HK-2 (cell line): ENCODE measurements at regions not wholly inside any gene's neighbourhood (a gene's known extent, or its start where the extent isn't known, plus 50 kb on each side); places are given as distances from the start of the nearest gene placed in this dataset.
"Not testable (repeated sequence)": the region's sequence is repeated elsewhere in the genome, so short reads cannot be mapped to it uniquely, and the experiment has no call there.

Experiments
- DNase-seq: peaks from one replicate; pipeline ENCODE4 v3.0.0-alpha.2; 2018; ENCODE audit not compliant: unreplicated experiment

GRCh38 chr2:203585516-203585915 is 50.4 kb upstream of the RAPH1 start:
- no peak for DNase-seq

- no peak for DNase-seq
Measured at GRCh38 chr2:203586206-203586605, 51.1 kb upstream of the RAPH1 start.

GRCh38 chr2:203586696-203587095 is 51.6 kb upstream of the RAPH1 start:
- no peak for DNase-seq

- DNase-seq: no peak
Measured at GRCh38 chr2:203590496-203590895, 55.4 kb upstream of the RAPH1 start.

GRCh38 chr2:203591642-203592041 is 56.5 kb upstream of the RAPH1 start:
- DNase-seq: no peak

- DNase-seq: no peak
Measured at GRCh38 chr2:203592470-203592869, 57.4 kb upstream of the RAPH1 start.

- no peak for DNase-seq
Measured at GRCh38 chr2:203594541-203594940, 59.4 kb upstream of the RAPH1 start.

GRCh38 chr2:203596183-203596582 is 61.1 kb upstream of the RAPH1 start:
- DNase-seq: no peak

GRCh38 chr2:203599509-203599908 is 64.4 kb upstream of the RAPH1 start:
- DNase-seq: no peak

- DNase-seq: no peak
Measured at GRCh38 chr2:203600286-203600685, 65.2 kb upstream of the RAPH1 start.

GRCh38 chr2:203603456-203604389 is 68.6 kb upstream of the RAPH1 start:
- no peak for DNase-seq

- no peak for DNase-seq
Measured at GRCh38 chr2:203605302-203605701, 70.2 kb upstream of the RAPH1 start.

GRCh38 chr2:203606051-203606450 is 71.0 kb upstream of the RAPH1 start:
- no peak for DNase-seq

GRCh38 chr2:203610558-203610957 is 75.5 kb upstream of the RAPH1 start:
- DNase-seq: no peak

GRCh38 chr2:203612246-203612645 is 77.1 kb upstream of the RAPH1 start:
- DNase-seq: no peak

GRCh38 chr2:203619267-203619878 is 84.3 kb upstream of the RAPH1 start:
- no peak for DNase-seq

GRCh38 chr2:203621981-203622515 is 84.4 kb upstream of the CD28 start:
- no peak for DNase-seq

GRCh38 chr2:203623096-203623495 is 83.3 kb upstream of the CD28 start:
- DNase-seq: peak; percentile 17

- DNase-seq: no peak
Measured at GRCh38 chr2:203623661-203624060, 82.8 kb upstream of the CD28 start.

GRCh38 chr2:203625701-203626100 is 80.7 kb upstream of the CD28 start:
- DNase-seq: no peak

GRCh38 chr2:203626247-203626646 is 80.2 kb upstream of the CD28 start:
- not testable (repeated sequence) for DNase-seq

- DNase-seq: no peak
Measured at GRCh38 chr2:203626952-203627681, 79.3 kb upstream of the CD28 start.
